ENCODE measurements at regions not wholly inside any gene's neighbourhood (a gene's known extent, or its start where the extent isn't known, plus 50 kb on each side); places are given as distances from the start of the nearest gene placed in this dataset.

GRCh38 chr14:26926585-26926984 lies 328.8 kb upstream of the NOVA1 start:
- no peak for TF ChIP-seq CTCF (IDR thresholded peaks at IDR 0.05; ENCODE audit: poor library complexity, severe bottlenecking)
- Histone ChIP-seq H3K27ac (ENCODE audit: poor library complexity, severe bottlenecking) (no peak overlapping the region), H3K27me3 (ENCODE audit: insufficient read depth, poor library complexity, severe bottlenecking) (peaks cover 28% of the 10 kb centered on the region), H3K4me3 (ENCODE audit: severe bottlenecking) (no peak overlapping the region), H3K36me3 (ENCODE audit: low read depth) (no peaks in the 10 kb centered on the region), H3K4me1 (ENCODE audit: insufficient read depth, poor library complexity, severe bottlenecking) (no peaks in the 10 kb centered on the region), H3K9me3 (ENCODE audit: severe bottlenecking) (no peaks in the 10 kb centered on the region)
- ATAC-seq (ENCODE audit: low read depth) (no peak), DNase-seq (ENCODE audit: low spot score) (no peak)

- H3K4me1 ChIP-seq (ENCODE audit: insufficient read depth, poor library complexity, severe bottlenecking) = no peaks in the 10 kb centered on the region
- DNase-seq (ENCODE audit: low spot score) = no peak
- H3K4me3 ChIP-seq (ENCODE audit: severe bottlenecking) = no peak overlapping the region
- H3K36me3 ChIP-seq (ENCODE audit: low read depth) = no peaks in the 10 kb centered on the region
- no peaks in the 10 kb centered on the region for H3K9me3 ChIP-seq (ENCODE audit: severe bottlenecking)
- peaks cover 26% of the 10 kb centered on the region for H3K27me3 ChIP-seq (ENCODE audit: insufficient read depth, poor library complexity, severe bottlenecking)
- no peak overlapping the region for H3K27ac ChIP-seq (ENCODE audit: poor library complexity, severe bottlenecking)
- no peak for ATAC-seq (ENCODE audit: low read depth)
- no peak for TF ChIP-seq CTCF (IDR thresholded peaks at IDR 0.05; ENCODE audit: poor library complexity, severe bottlenecking)
Measured at GRCh38 chr14:26928019-26928418, 330.2 kb upstream of the NOVA1 start.

- no peak for ATAC-seq (ENCODE audit: low read depth)
Measured at GRCh38 chr14:26929361-26929760, 331.5 kb upstream of the NOVA1 start.

GRCh38 chr14:26930576-26930975 lies 332.7 kb upstream of the NOVA1 start:
- no peaks in the 10 kb centered on the region for H3K4me1 ChIP-seq (ENCODE audit: insufficient read depth, poor library complexity, severe bottlenecking)
- H3K27me3 ChIP-seq (ENCODE audit: insufficient read depth, poor library complexity, severe bottlenecking) = peaks cover 39% of the 10 kb centered on the region
- no peak for TF ChIP-seq CTCF (IDR thresholded peaks at IDR 0.05; ENCODE audit: poor library complexity, severe bottlenecking)
- no peaks in the 10 kb centered on the region for H3K9me3 ChIP-seq (ENCODE audit: severe bottlenecking)
- DNase-seq (ENCODE audit: low spot score) (no peak), ATAC-seq (ENCODE audit: low read depth) (no peak)
- H3K4me3 ChIP-seq (ENCODE audit: severe bottlenecking) = no peak overlapping the region
- H3K36me3 ChIP-seq (ENCODE audit: low read depth) = no peaks in the 10 kb centered on the region
- no peak overlapping the region for H3K27ac ChIP-seq (ENCODE audit: poor library complexity, severe bottlenecking)

More at GRCh38 chr14:26929361-26929760, 331.5 kb upstream of the NOVA1 start:
- DNase-seq (ENCODE audit: low spot score) = no peak
- no peak for TF ChIP-seq CTCF (IDR thresholded peaks at IDR 0.05; ENCODE audit: poor library complexity, severe bottlenecking)
- H3K4me1 ChIP-seq (ENCODE audit: insufficient read depth, poor library complexity, severe bottlenecking) = no peaks in the 10 kb centered on the region
- no peak overlapping the region for H3K27ac ChIP-seq (ENCODE audit: poor library complexity, severe bottlenecking)
- no peaks in the 10 kb centered on the region for H3K9me3 ChIP-seq (ENCODE audit: severe bottlenecking)
- no peak overlapping the region for H3K4me3 ChIP-seq (ENCODE audit: severe bottlenecking)
- no peaks in the 10 kb centered on the region for H3K36me3 ChIP-seq (ENCODE audit: low read depth)
- peaks cover 33% of the 10 kb centered on the region for H3K27me3 ChIP-seq (ENCODE audit: insufficient read depth, poor library complexity, severe bottlenecking)

- TF ChIP-seq CTCF (IDR thresholded peaks at IDR 0.05; ENCODE audit: poor library complexity, severe bottlenecking) = no peak
- Histone ChIP-seq H3K4me1 (ENCODE audit: insufficient read depth, poor library complexity, severe bottlenecking) (no peaks in the 10 kb centered on the region), H3K27ac (ENCODE audit: poor library complexity, severe bottlenecking) (no peak overlapping the region), H3K9me3 (ENCODE audit: severe bottlenecking) (no peaks in the 10 kb centered on the region), H3K27me3 (ENCODE audit: insufficient read depth, poor library complexity, severe bottlenecking) (peaks cover 35% of the 10 kb centered on the region), H3K36me3 (ENCODE audit: low read depth) (no peaks in the 10 kb centered on the region), H3K4me3 (ENCODE audit: severe bottlenecking) (no peak overlapping the region)
- no peak for DNase-seq (ENCODE audit: low spot score)
- ATAC-seq (ENCODE audit: low read depth) = no peak
Measured at GRCh38 chr14:26932606-26933005, 334.8 kb upstream of the NOVA1 start.
